CD14-positive monocyte (primary cell): ENCODE measurements at regions not wholly inside any gene's neighbourhood (a gene's known extent, or its start where the extent isn't known, plus 50 kb on each side); places are given as distances from the start of the nearest gene placed in this dataset.

Experiments used
- DNase-seq, 3 donors: peaks; one replicate each; pipeline ENCODE4 v3.0.0-alpha.2; 2011 to 2022
- H2AFZ ChIP-seq: 2 replicates; pipeline ENCODE4 v1.6.0; 2012; ENCODE audit warnings: mild to moderate bottlenecking, low read depth, low read length, inconsistent platforms; ENCODE audit not compliant: insufficient read depth, poor library complexity, severe bottlenecking
- H3K27ac ChIP-seq, 2 donors: 1 replicate in 1 of 2; 2 replicates in 1 of 2; pipeline ENCODE4 v1.5.1; 2012 to 2013; ENCODE audit warnings: low read length in 2 of 2, control low read depth in 1 of 2, inconsistent platforms in 1 of 2, low read depth in 1 of 2, mild to moderate bottlenecking in 1 of 2
- H3K27me3 ChIP-seq, 2 donors: one replicate each; pipeline versions ENCODE4 v1.6.0 to v1.6.1; 2011 to 2013; ENCODE audit warnings: low read length in 2 of 2; ENCODE audit not compliant: control insufficient read depth in 2 of 2, insufficient read depth in 2 of 2
- H3K36me3 ChIP-seq, 2 donors: replicated peaks in 1 of 2; 1 replicate in 1 of 2; 2 replicates in 1 of 2; pipeline versions ENCODE4 v1.5.1 to v1.6.1; 2012 to 2013; ENCODE audit warnings: low read length in 2 of 2, control low read depth in 1 of 2, inconsistent platforms in 1 of 2, mild to moderate bottlenecking in 1 of 2; ENCODE audit not compliant: insufficient read depth in 2 of 2, control insufficient read depth in 1 of 2
- H3K4me1 ChIP-seq, 2 donors: 1 replicate in 1 of 2; 2 replicates in 1 of 2; pipeline versions ENCODE4 v1.5.1 to v1.6.1; 2012 to 2013; ENCODE audit warnings: low read length in 2 of 2, control low read depth in 1 of 2, inconsistent platforms in 1 of 2, mild to moderate bottlenecking in 1 of 2, moderate library complexity in 1 of 2; ENCODE audit not compliant: insufficient read depth in 2 of 2, control insufficient read depth in 1 of 2
- H3K4me2 ChIP-seq: replicated peaks from 2 replicates; pipeline ENCODE3; 2012; ENCODE audit warnings: low read length, moderate library complexity, mild to moderate bottlenecking; ENCODE audit not compliant: poor library complexity, severe bottlenecking; ENCODE audit errors: extremely low read depth
- H3K4me3 ChIP-seq, 3 experiments: fragments of 200-600 bp in 1 of 3; sonication (generic) in 1 of 3; replicated peaks in 1 of 3; 1 replicate in 2 of 3; 2 replicates in 1 of 3; pipeline ENCODE4 v1.5.1; 2011 to 2013; ENCODE audit warnings: low read length in 3 of 3, mild to moderate bottlenecking in 3 of 3, control low read depth in 2 of 3, low read depth in 2 of 3, inconsistent platforms in 1 of 3, moderate library complexity in 1 of 3
- H3K79me2 ChIP-seq: 2 replicates; pipeline ENCODE4 v1.6.0; 2012; ENCODE audit warnings: mild to moderate bottlenecking, control low read depth, inconsistent platforms, low read length, moderate library complexity; ENCODE audit not compliant: insufficient read depth
- H3K9ac ChIP-seq: 2 replicates; pipeline ENCODE4 v1.6.0; 2017; ENCODE audit warnings: low read length, mild to moderate bottlenecking; ENCODE audit not compliant: insufficient read depth, poor library complexity, severe bottlenecking
- H3K9me3 ChIP-seq, 2 donors: replicated peaks in 1 of 2; 1 replicate in 1 of 2; 2 replicates in 1 of 2; pipeline versions ENCODE4 v1.5.1 to v1.6.1; 2012 to 2013; ENCODE audit warnings: low read length in 2 of 2, control low read depth in 1 of 2; ENCODE audit not compliant: control insufficient read depth in 1 of 2, insufficient read depth in 1 of 2
- H4K20me1 ChIP-seq: 2 replicates; pipeline ENCODE4 v1.6.0; 2012; ENCODE audit warnings: mild to moderate bottlenecking, low read length, control low read depth, moderate library complexity; ENCODE audit not compliant: insufficient read depth
- H3K27ac Mint-ChIP-seq, 7 donors: one replicate each; pipeline ENCODE4 v1.8.0; 2020; ENCODE audit warnings: mild to moderate bottlenecking in 7 of 7, mixed read lengths in 7 of 7, moderate library complexity in 6 of 7, inconsistent platforms in 2 of 7
- H3K27me3 Mint-ChIP-seq, 3 donors: one replicate each; pipeline ENCODE4 v1.8.0; 2021 to 2022; ENCODE audit warnings: low read depth in 3 of 3, mild to moderate bottlenecking in 3 of 3, mixed read lengths in 3 of 3, moderate library complexity in 3 of 3, inconsistent platforms in 1 of 3
- H3K36me3 Mint-ChIP-seq, 2 donors: one replicate each; pipeline ENCODE4 v1.8.0; 2020; ENCODE audit warnings: mixed read lengths in 2 of 2, inconsistent platforms in 1 of 2, mild to moderate bottlenecking in 1 of 2
- H3K4me1 Mint-ChIP-seq: one replicate; pipeline ENCODE4 v1.8.0; 2020; ENCODE audit warnings: mild to moderate bottlenecking, mixed read lengths
- H3K4me3 Mint-ChIP-seq, 2 donors: one replicate each; pipeline ENCODE4 v1.8.0; 2020; ENCODE audit warnings: mild to moderate bottlenecking in 2 of 2, mixed read lengths in 2 of 2, moderate library complexity in 1 of 2
- H3K9me3 Mint-ChIP-seq, 7 donors: one replicate each; pipeline ENCODE4 v1.8.0; 2020 to 2022; ENCODE audit warnings: mixed read lengths in 7 of 7, mild to moderate bottlenecking in 6 of 7, moderate library complexity in 6 of 7, inconsistent platforms in 2 of 7
- CTCF ChIP-seq: fragments of 200-600 bp; IDR thresholded peaks from one replicate; pipeline ENCODE4 v1.8.0; 2022; ENCODE audit warnings: antibody characterized with exemption, mild to moderate bottlenecking
- WGBS: methylation state at CpG from one replicate; pipeline ENCODE4 v1.1.5; 2013; ENCODE audit warnings: missing lambda C conversion rate; ENCODE audit not compliant: insufficient coverage; 5-methylcytosine and 5-hydroxymethylcytosine counted together
- intact Hi-C, 2 donors: fragments of 100-400 bp; cut with micrococcal nuclease; formaldehyde crosslinking; loops; one replicate each; pipeline versions ENCODE4 v1.15.0 to v1.15.1; 2023

- no peak overlapping the region for H3K4me2 ChIP-seq
- no peak overlapping the region for H3K27ac ChIP-seq
- intact Hi-C loops: no loop called here
- H3K9me3 ChIP-seq: no peaks in the 10 kb centered on the region
- H2AFZ ChIP-seq: no peak overlapping the region
- no peaks in the 10 kb centered on the region for H4K20me1 ChIP-seq
- no peak for TF ChIP-seq CTCF
- H3K4me1 ChIP-seq: no peaks in the 10 kb centered on the region
- no CpG with 5 or more reads among the region's 1 CpG for WGBS
- H3K27me3 ChIP-seq: no peaks in the 10 kb centered on the region
- no peak overlapping the region for H3K9ac ChIP-seq
- Mint-ChIP-seq H3K9me3 (peaks cover 0 to 8% (median 2%) of the 10 kb centered on the region in 7 donors), H3K36me3 (no peaks in the 10 kb centered on the region), H3K27ac (no peak overlapping the region), H3K27me3 (no peaks in the 10 kb centered on the region), H3K4me1 (peaks cover 3% of the 10 kb centered on the region), H3K4me3 (no peak overlapping the region)
- no peak overlapping the region for H3K4me3 ChIP-seq
- no peaks in the 10 kb centered on the region for H3K36me3 ChIP-seq
- no peaks in the 10 kb centered on the region for H3K79me2 ChIP-seq
- DNase-seq: no peak
These were observed 524.8 kb downstream of the PTPRC start for GRCh38 chr1:199163670-199164069.

GRCh38 chr1:199167460-199167859 is 528.6 kb downstream of the PTPRC start:
- Histone ChIP-seq H3K4me3 (no peak overlapping the region), H3K79me2 (no peaks in the 10 kb centered on the region), H2AFZ (no peak overlapping the region), H3K9me3 (no peaks in the 10 kb centered on the region), H3K27me3 (no peaks in the 10 kb centered on the region), H3K9ac (no peak overlapping the region), H3K36me3 (no peaks in the 10 kb centered on the region), H4K20me1 (no peaks in the 10 kb centered on the region), H3K4me2 (no peak overlapping the region), H3K4me1 (no peaks in the 10 kb centered on the region), H3K27ac (no peak overlapping the region)
- no peak for TF ChIP-seq CTCF
- DNase-seq: no peak
- WGBS: no CpG with 5 or more reads among the region's 3 CpGs
- intact Hi-C loops: no loop called here
- no peaks in the 10 kb centered on the region for H3K27me3 Mint-ChIP-seq
- H3K27ac Mint-ChIP-seq: no peak overlapping the region
- no peaks in the 10 kb centered on the region for H3K9me3 Mint-ChIP-seq
- H3K4me3 Mint-ChIP-seq: no peak overlapping the region
- H3K4me1 Mint-ChIP-seq: peaks cover 5% of the 10 kb centered on the region
- no peaks in the 10 kb centered on the region for H3K36me3 Mint-ChIP-seq
